Mesenchymal stem cell (in vitro differentiated cells and primary cell): ENCODE measurements at regions not wholly inside any gene's neighbourhood (a gene's known extent, or its start where the extent isn't known, plus 50 kb on each side); places are given as distances from the start of the nearest gene placed in this dataset.

ENCODE experiments used
- DNase-seq: peaks from one replicate; pipeline ENCODE4 v3.0.0-alpha.2; 2013
- H2AFZ ChIP-seq: one replicate; pipeline ENCODE4 v1.6.1; 2013; ENCODE audit warnings: low read depth, mild to moderate bottlenecking, control low read depth, inconsistent platforms, low read length, moderate library complexity
- H2AK5ac ChIP-seq: 2 replicates; pipeline ENCODE4 v1.6.1; 2013; ENCODE audit warnings: low read length, moderate library complexity, mild to moderate bottlenecking, inconsistent platforms; ENCODE audit not compliant: severe bottlenecking
- H2BK120ac ChIP-seq: one replicate; pipeline ENCODE4 v1.6.1; 2013; ENCODE audit warnings: low read depth, mild to moderate bottlenecking, inconsistent platforms, low read length, moderate library complexity
- H2BK12ac ChIP-seq, 2 experiments: one replicate each; pipeline ENCODE4 v1.6.1; 2013; ENCODE audit warnings: inconsistent platforms in 2 of 2, low read length in 2 of 2, mild to moderate bottlenecking in 2 of 2, moderate library complexity in 2 of 2, control low read depth in 1 of 2
- H2BK15ac ChIP-seq: one replicate; pipeline ENCODE4 v1.6.1; 2013; ENCODE audit warnings: mild to moderate bottlenecking, low read depth, inconsistent platforms; ENCODE audit not compliant: poor library complexity, severe bottlenecking
- H2BK5ac ChIP-seq: 2 replicates; pipeline ENCODE4 v1.6.1; 2013; ENCODE audit warnings: low read depth, mild to moderate bottlenecking, low read length, control low read depth, inconsistent platforms; ENCODE audit not compliant: poor library complexity, severe bottlenecking
- H3K14ac ChIP-seq, 2 experiments: one replicate each; pipeline ENCODE4 v1.6.1; 2013; ENCODE audit warnings: inconsistent platforms in 2 of 2, low read length in 2 of 2, control low read depth in 1 of 2, mild to moderate bottlenecking in 1 of 2, moderate library complexity in 1 of 2
- H3K18ac ChIP-seq, 2 experiments: one replicate each; pipeline ENCODE4 v1.6.1; 2013; ENCODE audit warnings: inconsistent platforms in 2 of 2, low read length in 2 of 2, control low read depth in 1 of 2, low read depth in 1 of 2, mild to moderate bottlenecking in 1 of 2
- H3K23ac ChIP-seq, 2 experiments: one replicate each; pipeline ENCODE4 v1.6.1; 2013; ENCODE audit warnings: inconsistent platforms in 2 of 2, low read length in 2 of 2, mild to moderate bottlenecking in 2 of 2, moderate library complexity in 2 of 2, control low read depth in 1 of 2
- H3K27ac ChIP-seq: 2 replicates; pipeline ENCODE4 v1.5.1; 2013; ENCODE audit warnings: mild to moderate bottlenecking, moderate library complexity, low read length, control low read depth, inconsistent platforms; ENCODE audit not compliant: poor library complexity, severe bottlenecking
- H3K27me3 ChIP-seq, 2 experiments: 2 replicates each; pipeline versions ENCODE4 v1.6.1 to v1.7.0; 2013; ENCODE audit warnings: low read length in 2 of 2, mild to moderate bottlenecking in 2 of 2, moderate library complexity in 2 of 2, control low read depth in 1 of 2, inconsistent platforms in 1 of 2; ENCODE audit not compliant: control insufficient read depth in 1 of 2, insufficient read depth in 1 of 2
- H3K36me3 ChIP-seq, 2 experiments: 2 replicates each; pipeline versions ENCODE4 v1.6.1 to v1.7.0; 2013; ENCODE audit warnings: low read length in 2 of 2, control low read depth in 1 of 2, inconsistent platforms in 1 of 2, low read depth in 1 of 2, mild to moderate bottlenecking in 1 of 2; ENCODE audit not compliant: insufficient read depth in 2 of 2, control insufficient read depth in 1 of 2
- H3K4ac ChIP-seq, 2 experiments: one replicate each; pipeline ENCODE4 v1.6.1; 2013; ENCODE audit warnings: inconsistent platforms in 2 of 2, low read length in 2 of 2, mild to moderate bottlenecking in 2 of 2, moderate library complexity in 2 of 2, control low read depth in 1 of 2, low read depth in 1 of 2
- H3K4me1 ChIP-seq: 2 replicates; pipeline ENCODE4 v1.6.1; 2013; ENCODE audit warnings: low read depth, low read length, control low read depth; ENCODE audit not compliant: control insufficient read depth, insufficient read depth
- H3K4me2 ChIP-seq: 2 replicates; pipeline ENCODE4 v1.6.1; 2013; ENCODE audit warnings: low read length, mild to moderate bottlenecking, inconsistent platforms; ENCODE audit not compliant: poor library complexity, severe bottlenecking
- H3K4me3 ChIP-seq, 2 experiments: 2 replicates each; pipeline versions ENCODE4 v1.5.1 to v1.7.0; 2013; ENCODE audit warnings: low read length in 2 of 2, mild to moderate bottlenecking in 2 of 2, control low read depth in 1 of 2, low read depth in 1 of 2; ENCODE audit not compliant: insufficient read depth in 1 of 2
- H3K79me1 ChIP-seq: replicated peaks from 2 replicates; pipeline ENCODE4 v1.6.1; 2013; ENCODE audit warnings: mild to moderate bottlenecking, control low read depth, low read length, inconsistent platforms; ENCODE audit not compliant: poor library complexity, severe bottlenecking
- H3K9ac ChIP-seq: 2 replicates; pipeline ENCODE4 v1.7.0; 2013; ENCODE audit warnings: mild to moderate bottlenecking, low read length, moderate library complexity
- H3K9me3 ChIP-seq: 2 replicates; pipeline ENCODE4 v1.7.0; 2013; ENCODE audit warnings: mild to moderate bottlenecking, low read length; ENCODE audit not compliant: control insufficient read depth
- H4K8ac ChIP-seq: one replicate; pipeline ENCODE4 v1.6.1; 2013; ENCODE audit warnings: inconsistent platforms, mild to moderate bottlenecking, low read length, moderate library complexity
- H4K91ac ChIP-seq: one replicate; pipeline ENCODE4 v1.6.1; 2013; ENCODE audit warnings: mild to moderate bottlenecking, low read length, inconsistent platforms
- WGBS: methylation state at CpG from one replicate; pipeline ENCODE4 v1.1.7; 2013; ENCODE audit warnings: mixed read lengths; 5-methylcytosine and 5-hydroxymethylcytosine counted together

GRCh38 chr3:80052271-80052670, 284.5 kb upstream of the ROBO1 start:
- Histone ChIP-seq H2AFZ (no peak overlapping the region), H4K91ac (no peak overlapping the region), H3K18ac (no peak overlapping the region), H3K4me1 (no peaks in the 10 kb centered on the region), H3K79me1 (no peaks in the 10 kb centered on the region), H3K4me3 (no peak overlapping the region), H3K9me3 (no peaks in the 10 kb centered on the region), H3K27me3 (no peaks in the 10 kb centered on the region), H2BK5ac (no peak overlapping the region), H3K36me3 (no peaks in the 10 kb centered on the region), H4K8ac (no peak overlapping the region), H3K4ac (no peak overlapping the region), H2BK15ac (no peak overlapping the region), H3K9ac (no peak overlapping the region), H3K23ac (no peak overlapping the region), H2BK120ac (no peak overlapping the region), H3K14ac (no peak overlapping the region), H2BK12ac (no peak overlapping the region), H3K4me2 (no peak overlapping the region), H2AK5ac (no peak overlapping the region), H3K27ac (no peak overlapping the region)
- WGBS, result 95% methylated on average over 14 of the region's 16 CpGs
- DNase-seq, result no peak

DNA sequence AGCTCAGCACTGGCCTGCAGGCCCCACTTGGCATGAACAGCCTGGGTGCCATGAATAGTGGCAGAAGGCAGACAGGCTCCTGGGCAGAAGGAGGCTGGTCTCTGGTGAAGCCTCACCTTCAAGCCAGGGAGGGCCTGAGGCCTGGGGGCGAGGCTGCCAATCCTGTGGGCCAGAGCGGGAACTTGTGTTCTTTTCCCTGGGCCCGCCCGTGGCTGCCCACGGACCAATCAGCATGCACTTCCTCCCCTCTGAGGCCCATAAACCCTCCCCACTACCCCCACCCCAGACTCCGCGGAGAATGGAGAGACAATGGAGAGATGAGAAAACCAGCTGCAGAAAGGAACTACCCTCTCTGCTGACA, 283.8 kb upstream of the ROBO1 start:
- Histone ChIP-seq H3K9ac (no peak overlapping the region), H3K27me3 (no peaks in the 10 kb centered on the region), H2BK120ac (no peak overlapping the region), H2AFZ (no peak overlapping the region), H3K4me2 (no peak overlapping the region), H4K91ac (no peak overlapping the region), H2BK12ac (no peak overlapping the region), H2BK15ac (no peak overlapping the region), H3K18ac (no peak overlapping the region), H3K4me3 (no peak overlapping the region), H2AK5ac (no peak overlapping the region), H2BK5ac (no peak overlapping the region), H3K9me3 (no peaks in the 10 kb centered on the region), H3K36me3 (no peaks in the 10 kb centered on the region), H3K14ac (no peak overlapping the region), H3K4ac (no peak overlapping the region), H3K79me1 (no peaks in the 10 kb centered on the region), H3K4me1 (no peaks in the 10 kb centered on the region), H3K27ac (no peak overlapping the region), H4K8ac (no peak overlapping the region), H3K23ac (no peak overlapping the region)
- 82% methylated on average over 5 of the region's 7 CpGs for WGBS
- no peak for DNase-seq

DNA sequence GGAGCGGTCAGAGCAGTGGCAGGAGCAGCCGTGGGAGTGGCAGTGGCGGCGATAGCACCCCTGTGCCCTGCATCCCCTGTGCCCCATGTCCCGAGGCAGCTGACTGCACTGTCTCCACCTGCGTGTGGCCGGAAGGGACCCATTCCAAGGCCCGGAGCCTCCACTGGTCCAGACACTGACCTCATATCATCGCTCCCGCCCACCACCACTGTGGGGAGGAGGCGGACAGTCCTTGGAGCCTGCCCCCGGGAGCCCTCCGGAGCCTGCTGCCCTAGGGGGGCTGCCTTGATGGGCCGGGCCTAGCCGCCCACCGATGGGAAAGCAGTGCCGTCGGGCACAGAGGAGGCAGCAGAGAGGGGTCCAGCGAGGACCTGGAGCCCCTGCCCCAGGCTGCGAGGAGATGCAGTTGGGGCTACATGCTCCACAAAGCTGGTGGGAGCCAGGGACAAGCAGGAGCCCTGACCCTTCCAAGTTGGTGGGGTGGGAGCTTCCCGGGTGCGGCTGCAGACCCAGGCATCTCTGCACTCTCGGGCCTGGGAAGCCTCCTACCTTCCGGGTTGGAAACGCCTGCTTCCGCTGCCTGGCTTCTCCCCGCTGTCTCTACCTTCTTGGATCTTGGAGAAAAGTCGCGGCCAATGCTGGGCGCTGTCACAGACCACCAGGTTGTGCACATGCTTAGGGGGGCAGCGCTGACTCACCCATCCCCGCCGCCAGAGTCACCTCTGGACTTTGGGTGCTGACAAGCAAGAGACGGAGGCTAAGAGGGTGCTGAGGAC, 283.2 kb upstream of the ROBO1 start:
- no peak overlapping the region for H3K14ac ChIP-seq
- no peak overlapping the region for H3K23ac ChIP-seq
- no peaks in the 10 kb centered on the region for H3K27me3 ChIP-seq
- no peak overlapping the region for H2BK5ac ChIP-seq
- H3K79me1 ChIP-seq, result no peaks in the 10 kb centered on the region
- no peak overlapping the region for H2BK12ac ChIP-seq
- H3K4ac ChIP-seq, result no peak overlapping the region
- H4K8ac ChIP-seq, result no peak overlapping the region
- no peak overlapping the region for H4K91ac ChIP-seq
- H3K4me1 ChIP-seq, result no peaks in the 10 kb centered on the region
- no peak for DNase-seq
- no peak overlapping the region for H3K18ac ChIP-seq
- no peaks in the 10 kb centered on the region for H3K9me3 ChIP-seq
- H2AFZ ChIP-seq, result no peak overlapping the region
- H2BK120ac ChIP-seq, result no peak overlapping the region
- H3K4me2 ChIP-seq, result no peak overlapping the region
- 91% methylated on average over 34 of the region's 34 CpGs for WGBS
- no peak overlapping the region for H3K4me3 ChIP-seq
- H3K27ac ChIP-seq, result no peak overlapping the region
- no peak overlapping the region for H2AK5ac ChIP-seq
- H3K9ac ChIP-seq, result no peak overlapping the region
- H2BK15ac ChIP-seq, result no peak overlapping the region
- no peaks in the 10 kb centered on the region for H3K36me3 ChIP-seq

DNA sequence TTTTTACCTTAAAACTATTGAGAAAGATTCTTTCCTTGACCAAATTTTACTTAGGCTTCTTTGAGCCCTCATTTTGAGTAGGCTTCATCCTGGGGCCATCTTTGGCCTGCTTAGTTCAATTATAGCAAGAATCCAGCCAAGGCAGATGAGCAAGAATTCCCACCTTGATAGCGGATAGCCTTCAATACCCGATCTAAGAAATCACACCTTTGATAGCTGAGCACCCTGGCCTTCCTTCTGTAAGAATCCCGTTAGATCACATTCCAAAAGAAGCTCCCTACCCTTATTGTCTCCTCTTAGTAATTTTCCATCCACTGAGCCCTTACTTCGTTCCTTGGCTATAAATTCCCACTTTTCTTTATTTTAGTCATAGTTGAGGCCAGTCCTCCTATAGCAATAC, 275.4 kb upstream of the ROBO1 start:
- no peaks in the 10 kb centered on the region for H3K36me3 ChIP-seq
- WGBS, result 63% methylated on average over 4 of the region's 4 CpGs
- no peaks in the 10 kb centered on the region for H3K4me1 ChIP-seq
- H2AK5ac ChIP-seq, result no peak overlapping the region
- no peak overlapping the region for H2BK12ac ChIP-seq
- no peak overlapping the region for H3K23ac ChIP-seq
- H3K27ac ChIP-seq, result no peak overlapping the region
- no peak overlapping the region for H3K18ac ChIP-seq
- no peak overlapping the region for H2BK120ac ChIP-seq
- no peak overlapping the region for H4K8ac ChIP-seq
- H3K4me3 ChIP-seq, result no peak overlapping the region
- no peaks in the 10 kb centered on the region for H3K27me3 ChIP-seq
- no peak overlapping the region for H3K4ac ChIP-seq
- H3K14ac ChIP-seq, result no peak overlapping the region
- no peaks in the 10 kb centered on the region for H3K79me1 ChIP-seq
- H3K9ac ChIP-seq, result no peak overlapping the region
- H2BK15ac ChIP-seq, result no peak overlapping the region
- H2AFZ ChIP-seq, result no peak overlapping the region
- H3K4me2 ChIP-seq, result no peak overlapping the region
- no peak for DNase-seq
- H4K91ac ChIP-seq, result no peak overlapping the region
- H3K9me3 ChIP-seq, result no peaks in the 10 kb centered on the region
- no peak overlapping the region for H2BK5ac ChIP-seq
